HG03342 (cell line): ENCODE measurements at regions not wholly inside any gene's neighbourhood (a gene's known extent, or its start where the extent isn't known, plus 50 kb on each side); places are given as distances from the start of the nearest gene placed in this dataset.

Experiments
- ATAC-seq: cut with Tn5 transposase; IDR thresholded peaks from one replicate; pipeline ENCODE4 v1.9.1; 2021; ENCODE audit warnings: mild to moderate bottlenecking, moderate library complexity; ENCODE audit not compliant: unreplicated experiment

- no peak for ATAC-seq
Observed at GRCh38 chr5:15447209-15447608, 52.8 kb upstream of the FBXL7 start.

GRCh38 chr5:15446552-15446951, 53.4 kb upstream of the FBXL7 start:
- no peak for ATAC-seq

GRCh38 chr5:15442193-15442570, 57.8 kb upstream of the FBXL7 start:
- no peak for ATAC-seq

GRCh38 chr5:15441433-15442192, 58.4 kb upstream of the FBXL7 start:
- no peak for ATAC-seq

GRCh38 chr5:15440434-15440833, 59.5 kb upstream of the FBXL7 start:
- ATAC-seq = no peak

- no peak for ATAC-seq
Observed at GRCh38 chr5:15439801-15440200, 60.2 kb upstream of the FBXL7 start.

- ATAC-seq = no peak
Observed at GRCh38 chr5:15433709-15434108, 66.3 kb upstream of the FBXL7 start.

- ATAC-seq = no peak
Observed at GRCh38 chr5:15431923-15432322, 68.1 kb upstream of the FBXL7 start.

GRCh38 chr5:15425766-15426165, 74.2 kb upstream of the FBXL7 start:
- ATAC-seq = no peak

GRCh38 chr5:15424769-15425168, 75.2 kb upstream of the FBXL7 start:
- no peak for ATAC-seq

- no peak for ATAC-seq
Observed at GRCh38 chr5:15421921-15422412, 78.0 kb upstream of the FBXL7 start.

GRCh38 chr5:15421381-15421780, 78.6 kb upstream of the FBXL7 start:
- no peak for ATAC-seq

- ATAC-seq = no peak
Observed at GRCh38 chr5:15420201-15420600, 79.8 kb upstream of the FBXL7 start.

- ATAC-seq = no peak
Observed at GRCh38 chr5:15417156-15417555, 82.8 kb upstream of the FBXL7 start.

GRCh38 chr5:15406478-15406877, 93.5 kb upstream of the FBXL7 start:
- ATAC-seq = no peak

- ATAC-seq = no peak
Observed at GRCh38 chr5:15393146-15393545, 106.8 kb upstream of the FBXL7 start.

GRCh38 chr5:15391704-15392397, 108.1 kb upstream of the FBXL7 start:
- no peak for ATAC-seq

- ATAC-seq = no peak
Observed at GRCh38 chr5:15388866-15389265, 111.1 kb upstream of the FBXL7 start.

GRCh38 chr5:15387931-15388524, 112.0 kb upstream of the FBXL7 start:
- no peak for ATAC-seq

- ATAC-seq = no peak
Observed at GRCh38 chr5:15386122-15386521, 113.9 kb upstream of the FBXL7 start.

- ATAC-seq = no peak
Observed at GRCh38 chr5:15385553-15385952, 114.4 kb upstream of the FBXL7 start.

- ATAC-seq = no peak
Observed at GRCh38 chr5:15385037-15385436, 114.9 kb upstream of the FBXL7 start.
